Natural killer cell (primary cell): ENCODE measurements at regions not wholly inside any gene's neighbourhood (a gene's known extent, or its start where the extent isn't known, plus 50 kb on each side); places are given as distances from the start of the nearest gene placed in this dataset.

Source experiments
- ATAC-seq, 3 donors: fragments of 150-1000 bp in 2 of 3; fragments of 200-7000 bp in 1 of 3; cut with Tn5 transposase; 1 replicate in 1 of 3; 2 replicates in 2 of 3; pipeline ENCODE4 v1.10.0; 2021; ENCODE audit warnings: mild to moderate bottlenecking in 2 of 3, moderate library complexity in 2 of 3
- DNase-seq, 2 donors: peaks; one replicate each; pipeline versions ENCODE4 v3.0.0 to v3.0.0-alpha.2; 2013 to 2021; ENCODE audit warnings: mixed read lengths in 1 of 2
- H3K27ac ChIP-seq: one replicate; pipeline ENCODE4 v1.5.1; 2013; ENCODE audit warnings: mild to moderate bottlenecking, low read length
- H3K27me3 ChIP-seq: one replicate; pipeline ENCODE4 v1.6.1; 2013; ENCODE audit warnings: low read length; ENCODE audit not compliant: control insufficient read depth, insufficient read depth
- H3K36me3 ChIP-seq: one replicate; pipeline ENCODE4 v1.6.1; 2013; ENCODE audit warnings: low read length; ENCODE audit not compliant: control insufficient read depth, insufficient read depth
- H3K4me1 ChIP-seq: one replicate; pipeline ENCODE4 v1.6.1; 2013; ENCODE audit warnings: low read length; ENCODE audit not compliant: control insufficient read depth, insufficient read depth
- H3K4me3 ChIP-seq: one replicate; pipeline ENCODE4 v1.5.1; 2013; ENCODE audit warnings: low read length
- H3K9me3 ChIP-seq: one replicate; pipeline ENCODE4 v1.6.1; 2013; ENCODE audit warnings: low read length; ENCODE audit not compliant: control insufficient read depth, insufficient read depth
- H3K27ac Mint-ChIP-seq, 2 donors: one replicate each; pipeline ENCODE4 v1.8.0; 2022; ENCODE audit warnings: mild to moderate bottlenecking in 2 of 2, mixed read lengths in 2 of 2, moderate library complexity in 1 of 2
- H3K27me3 Mint-ChIP-seq, 2 donors: one replicate each; pipeline ENCODE4 v1.8.0; 2022; ENCODE audit warnings: low read depth in 2 of 2, mixed read lengths in 2 of 2
- H3K36me3 Mint-ChIP-seq: one replicate; pipeline ENCODE4 v1.8.0; 2022; ENCODE audit warnings: mixed read lengths
- H3K4me1 Mint-ChIP-seq, 2 donors: one replicate each; pipeline ENCODE4 v1.8.0; 2022; ENCODE audit warnings: mixed read lengths in 2 of 2
- H3K4me3 Mint-ChIP-seq: one replicate; pipeline ENCODE4 v1.8.0; 2022; ENCODE audit warnings: mild to moderate bottlenecking, moderate library complexity, mixed read lengths
- H3K9me3 Mint-ChIP-seq, 2 donors: one replicate each; pipeline ENCODE4 v1.8.0; 2022; ENCODE audit warnings: mixed read lengths in 2 of 2
- CTCF ChIP-seq: fragments of 200-600 bp; IDR thresholded peaks from one replicate; pipeline ENCODE4 v1.8.0; 2022; ENCODE audit warnings: antibody characterized with exemption
- WGBS: methylation state at CpG from one replicate; pipeline ENCODE4 v1.1.7; 2013; ENCODE audit warnings: missing lambda C conversion rate; ENCODE audit not compliant: insufficient coverage; 5-methylcytosine and 5-hydroxymethylcytosine counted together
- intact Hi-C: fragments of 100-400 bp; cut with micrococcal nuclease; formaldehyde crosslinking; loops from one replicate; pipeline ENCODE4 v1.14.2; 2022

GRCh38 chr17:79251824-79252223 is 177.2 kb downstream of the ENGASE start:
- no peaks in the 10 kb centered on the region for H3K4me1 ChIP-seq
- H3K4me1 Mint-ChIP-seq: peaks cover 0 to 8% of the 10 kb centered on the region in 2 donors
- no peaks in the 10 kb centered on the region for H3K27me3 ChIP-seq
- no peaks in the 10 kb centered on the region for H3K9me3 Mint-ChIP-seq
- DNase-seq: no peak
- H3K9me3 ChIP-seq: no peaks in the 10 kb centered on the region
- H3K4me3 Mint-ChIP-seq: no peak overlapping the region
- 68% methylated on average over 4 of the region's 4 CpGs for WGBS
- H3K27ac ChIP-seq: no peak overlapping the region
- no peaks in the 10 kb centered on the region for H3K36me3 Mint-ChIP-seq
- H3K36me3 ChIP-seq: no peaks in the 10 kb centered on the region
- intact Hi-C loops: no loop called here
- no peak overlapping the region for H3K4me3 ChIP-seq
- H3K27me3 Mint-ChIP-seq: peaks cover 11% of the 10 kb centered on the region in 2 donors
- TF ChIP-seq CTCF: no peak
- ATAC-seq: no peak
- H3K27ac Mint-ChIP-seq: no peak overlapping the region

- ATAC-seq: no peak
- 86% methylated on average over 20 of the region's 22 CpGs for WGBS
- no peak overlapping the region for H3K4me3 Mint-ChIP-seq
- TF ChIP-seq CTCF: no peak
- no peaks in the 10 kb centered on the region for H3K9me3 ChIP-seq
- H3K4me3 ChIP-seq: no peak overlapping the region
- no peaks in the 10 kb centered on the region for H3K36me3 Mint-ChIP-seq
- H3K27ac ChIP-seq: no peak overlapping the region
- H3K27ac Mint-ChIP-seq: no peak overlapping the region
- no peaks in the 10 kb centered on the region for H3K27me3 ChIP-seq
- H3K9me3 Mint-ChIP-seq: no peaks in the 10 kb centered on the region
- no peaks in the 10 kb centered on the region for H3K4me1 ChIP-seq
- intact Hi-C loops: no loop called here
- peaks cover 11 to 12% of the 10 kb centered on the region in 2 donors for H3K27me3 Mint-ChIP-seq
- H3K36me3 ChIP-seq: no peaks in the 10 kb centered on the region
- no peak for DNase-seq
- H3K4me1 Mint-ChIP-seq: peaks cover 0 to 8% of the 10 kb centered on the region in 2 donors
Observed at GRCh38 chr17:79249929-79250521, 175.4 kb downstream of the ENGASE start.

- no peak overlapping the region for H3K4me3 Mint-ChIP-seq
- Histone ChIP-seq H3K4me3 (no peak overlapping the region), H3K36me3 (no peaks in the 10 kb centered on the region), H3K4me1 (no peaks in the 10 kb centered on the region), H3K27me3 (no peaks in the 10 kb centered on the region), H3K9me3 (no peaks in the 10 kb centered on the region), H3K27ac (no peak overlapping the region)
- H3K36me3 Mint-ChIP-seq: no peaks in the 10 kb centered on the region
- H3K4me1 Mint-ChIP-seq: peaks cover 0 to 8% of the 10 kb centered on the region in 2 donors
- intact Hi-C loops: no loop called here
- ATAC-seq (no peak), DNase-seq (no peak)
- H3K27ac Mint-ChIP-seq: no peak overlapping the region
- H3K9me3 Mint-ChIP-seq: no peaks in the 10 kb centered on the region
- no peak for TF ChIP-seq CTCF
- H3K27me3 Mint-ChIP-seq: peaks cover 11 to 14% of the 10 kb centered on the region in 2 donors
- 71% methylated on average over 27 of the region's 27 CpGs for WGBS
Observed at GRCh38 chr17:79248843-79249493, 174.3 kb downstream of the ENGASE start.
